22Rv1 (cell line): ENCODE measurements at regions not wholly inside any gene's neighbourhood (a gene's known extent, or its start where the extent isn't known, plus 50 kb on each side); places are given as distances from the start of the nearest gene placed in this dataset.

Source experiments
- H3K27ac ChIP-seq: fragments of 450-650 bp; 2 replicates; pipeline ENCODE4 v1.5.1; 2017
- ZFX ChIP-seq: fragments of 450-650 bp; IDR thresholded peaks from 2 replicates; pipeline ENCODE4 v1.6.1; 2017; ENCODE audit warnings: antibody characterized with exemption, borderline replicate concordance
- TF ChIP-seq, protein P1 (sequence below): fragments of 450-650 bp; IDR thresholded peaks from 2 replicates; pipeline ENCODE4 v1.5.1; 2017; ENCODE audit warnings: mild to moderate bottlenecking

DNA sequence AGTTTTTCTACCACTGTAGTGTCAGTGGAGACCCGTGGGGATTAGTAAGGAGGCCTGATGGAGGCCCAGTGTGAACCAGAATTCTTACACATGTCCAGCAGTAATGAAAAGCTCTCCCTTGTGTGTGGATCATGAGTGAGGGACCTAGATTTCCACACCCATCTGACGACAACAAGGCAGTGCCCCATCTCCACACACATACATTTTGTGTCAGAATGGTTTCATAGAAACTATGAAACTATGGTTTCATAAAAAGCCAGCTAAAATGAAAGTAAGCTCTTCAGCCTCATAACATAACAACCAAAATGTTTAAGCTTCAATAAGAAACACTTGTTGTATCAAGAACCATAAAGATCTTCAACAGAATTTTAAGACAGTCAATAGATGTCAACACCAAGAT lies 884.5 kb upstream of the ADGRL3 start:
- H3K27ac ChIP-seq, result no peak overlapping the region
- TF ChIP-seq, protein P1, sequence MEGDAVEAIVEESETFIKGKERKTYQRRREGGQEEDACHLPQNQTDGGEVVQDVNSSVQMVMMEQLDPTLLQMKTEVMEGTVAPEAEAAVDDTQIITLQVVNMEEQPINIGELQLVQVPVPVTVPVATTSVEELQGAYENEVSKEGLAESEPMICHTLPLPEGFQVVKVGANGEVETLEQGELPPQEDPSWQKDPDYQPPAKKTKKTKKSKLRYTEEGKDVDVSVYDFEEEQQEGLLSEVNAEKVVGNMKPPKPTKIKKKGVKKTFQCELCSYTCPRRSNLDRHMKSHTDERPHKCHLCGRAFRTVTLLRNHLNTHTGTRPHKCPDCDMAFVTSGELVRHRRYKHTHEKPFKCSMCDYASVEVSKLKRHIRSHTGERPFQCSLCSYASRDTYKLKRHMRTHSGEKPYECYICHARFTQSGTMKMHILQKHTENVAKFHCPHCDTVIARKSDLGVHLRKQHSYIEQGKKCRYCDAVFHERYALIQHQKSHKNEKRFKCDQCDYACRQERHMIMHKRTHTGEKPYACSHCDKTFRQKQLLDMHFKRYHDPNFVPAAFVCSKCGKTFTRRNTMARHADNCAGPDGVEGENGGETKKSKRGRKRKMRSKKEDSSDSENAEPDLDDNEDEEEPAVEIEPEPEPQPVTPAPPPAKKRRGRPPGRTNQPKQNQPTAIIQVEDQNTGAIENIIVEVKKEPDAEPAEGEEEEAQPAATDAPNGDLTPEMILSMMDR, result no peak
- TF ChIP-seq ZFX, result no peak

- TF ChIP-seq, protein P1, result no peak
- TF ChIP-seq ZFX, result no peak
- H3K27ac ChIP-seq, result no peak overlapping the region
Observed at GRCh38 chr4:60326735-60327134, 873.4 kb upstream of the ADGRL3 start.

GRCh38 chr4:60327651-60328050 lies 872.5 kb upstream of the ADGRL3 start:
- no peak for TF ChIP-seq ZFX
- TF ChIP-seq, protein P1, result no peak
- H3K27ac ChIP-seq, result no peak overlapping the region

- TF ChIP-seq, protein P1, result no peak
- TF ChIP-seq ZFX, result no peak
- H3K27ac ChIP-seq, result peak overlapping the region; percentile 50
Observed at GRCh38 chr4:60344908-60345307, 855.2 kb upstream of the ADGRL3 start.

DNA sequence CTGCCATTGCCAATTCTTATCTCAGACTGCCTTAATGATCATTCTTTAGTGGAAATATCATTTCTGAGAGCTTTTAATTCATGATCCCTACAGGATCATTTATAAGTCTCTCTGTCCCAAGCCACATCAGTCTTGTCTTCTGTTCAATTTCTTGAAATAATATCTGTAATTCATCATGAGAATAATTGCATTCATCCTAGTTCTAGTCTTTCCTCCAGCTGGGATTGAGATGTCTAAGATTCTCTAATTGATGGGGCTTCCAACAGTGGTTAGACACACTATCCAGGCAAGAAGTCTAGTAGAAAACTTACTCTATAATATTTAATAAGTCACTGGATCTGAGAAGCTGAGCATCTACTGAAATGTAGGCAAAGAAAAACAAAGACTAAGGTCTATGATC lies 854.7 kb upstream of the ADGRL3 start:
- no peak for TF ChIP-seq ZFX
- TF ChIP-seq, protein P1, result no peak

DNA sequence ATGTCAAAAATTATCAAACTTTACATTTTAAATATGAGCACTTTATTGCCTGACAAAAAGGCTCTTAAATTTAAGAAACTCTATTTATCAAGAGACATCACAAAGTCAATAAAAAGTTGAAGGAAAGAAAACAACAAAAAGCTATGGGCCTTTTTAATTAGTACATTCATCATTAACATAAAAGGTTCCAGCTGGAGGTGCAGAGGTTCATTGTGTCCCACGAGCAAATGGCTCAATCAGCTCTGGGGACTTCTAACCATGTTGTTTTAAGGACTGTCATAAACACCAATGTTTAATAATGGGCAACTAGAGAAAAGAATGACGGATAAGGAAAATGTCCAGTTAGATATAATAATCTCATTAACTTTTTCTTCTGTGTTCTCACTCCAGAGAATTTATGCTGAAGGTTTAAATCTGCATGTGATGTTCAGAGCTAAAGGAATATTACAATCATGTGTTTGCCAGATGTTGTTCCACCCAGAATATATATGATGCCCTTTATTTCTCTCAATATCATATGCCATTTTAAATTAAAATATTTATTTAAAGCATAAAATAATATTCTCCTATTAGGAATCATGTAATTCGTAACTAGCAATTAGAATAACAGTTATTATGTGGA lies 840.3 kb upstream of the ADGRL3 start:
- no peak overlapping the region for H3K27ac ChIP-seq
- TF ChIP-seq, protein P1, result no peak
- no peak for TF ChIP-seq ZFX

More for the DNA sequence above, 854.7 kb upstream of the ADGRL3 start:
- peak overlapping the region; percentile 50 for H3K27ac ChIP-seq

GRCh38 chr4:60365176-60365575 lies 835.0 kb upstream of the ADGRL3 start:
- TF ChIP-seq ZFX, result no peak
- TF ChIP-seq, protein P1, result no peak
- no peak overlapping the region for H3K27ac ChIP-seq
